ENCODE measurements at regions not wholly inside any gene's neighbourhood (a gene's known extent, or its start where the extent isn't known, plus 50 kb on each side); places are given as distances from the start of the nearest gene placed in this dataset.

DNA sequence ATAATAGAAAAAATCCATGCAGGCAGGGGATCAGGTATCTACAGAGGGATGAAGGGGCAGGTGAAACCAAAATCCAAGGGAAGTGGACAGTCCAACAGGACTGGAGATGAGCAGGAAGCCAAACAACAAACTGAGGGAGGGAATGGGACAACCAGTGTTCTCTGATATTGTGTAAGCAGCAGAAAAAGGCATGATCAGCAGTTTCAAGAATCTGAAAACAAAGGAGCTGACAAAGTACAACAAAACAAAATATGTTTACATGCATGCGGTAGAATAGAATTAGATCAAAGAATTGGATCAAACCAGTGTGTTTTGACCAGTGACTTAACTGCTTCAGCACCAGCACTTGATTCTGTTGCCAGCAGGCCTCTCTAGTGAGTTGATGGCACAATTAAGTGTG, 729.7 kb downstream of the RFPL4B start:
- no peak for DNase-seq (ENCODE audit: extremely low spot score, unreplicated experiment)
- no peaks in the 10 kb centered on the region for H3K27me3 Mint-ChIP-seq
- peaks cover 9% of the 10 kb centered on the region for H3K4me1 Mint-ChIP-seq (ENCODE audit: unreplicated experiment)
- no peak overlapping the region for H3K27ac Mint-ChIP-seq
- TF ChIP-seq, protein P1, sequence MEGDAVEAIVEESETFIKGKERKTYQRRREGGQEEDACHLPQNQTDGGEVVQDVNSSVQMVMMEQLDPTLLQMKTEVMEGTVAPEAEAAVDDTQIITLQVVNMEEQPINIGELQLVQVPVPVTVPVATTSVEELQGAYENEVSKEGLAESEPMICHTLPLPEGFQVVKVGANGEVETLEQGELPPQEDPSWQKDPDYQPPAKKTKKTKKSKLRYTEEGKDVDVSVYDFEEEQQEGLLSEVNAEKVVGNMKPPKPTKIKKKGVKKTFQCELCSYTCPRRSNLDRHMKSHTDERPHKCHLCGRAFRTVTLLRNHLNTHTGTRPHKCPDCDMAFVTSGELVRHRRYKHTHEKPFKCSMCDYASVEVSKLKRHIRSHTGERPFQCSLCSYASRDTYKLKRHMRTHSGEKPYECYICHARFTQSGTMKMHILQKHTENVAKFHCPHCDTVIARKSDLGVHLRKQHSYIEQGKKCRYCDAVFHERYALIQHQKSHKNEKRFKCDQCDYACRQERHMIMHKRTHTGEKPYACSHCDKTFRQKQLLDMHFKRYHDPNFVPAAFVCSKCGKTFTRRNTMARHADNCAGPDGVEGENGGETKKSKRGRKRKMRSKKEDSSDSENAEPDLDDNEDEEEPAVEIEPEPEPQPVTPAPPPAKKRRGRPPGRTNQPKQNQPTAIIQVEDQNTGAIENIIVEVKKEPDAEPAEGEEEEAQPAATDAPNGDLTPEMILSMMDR (conservative IDR thresholded peaks at IDR 0.05) = no peak
- no peak overlapping the region for H3K4me3 Mint-ChIP-seq
- H3K9me3 Mint-ChIP-seq = no peaks in the 10 kb centered on the region
- H3K36me3 Mint-ChIP-seq = no peaks in the 10 kb centered on the region

- no peak overlapping the region for H3K27ac Mint-ChIP-seq
Observed at GRCh38 chr6:113077794-113078193, 730.7 kb downstream of the RFPL4B start.

GRCh38 chr6:113078791-113079190, 731.7 kb downstream of the RFPL4B start:
- no peak overlapping the region for H3K4me3 Mint-ChIP-seq
- peaks cover 15% of the 10 kb centered on the region for H3K4me1 Mint-ChIP-seq (ENCODE audit: unreplicated experiment)
- TF ChIP-seq, protein P1 (conservative IDR thresholded peaks at IDR 0.05) = no peak
- DNase-seq (ENCODE audit: extremely low spot score, unreplicated experiment) = no peak
- H3K36me3 Mint-ChIP-seq = no peaks in the 10 kb centered on the region
- no peaks in the 10 kb centered on the region for H3K27me3 Mint-ChIP-seq
- no peak overlapping the region for H3K27ac Mint-ChIP-seq
- H3K9me3 Mint-ChIP-seq = no peaks in the 10 kb centered on the region

More at GRCh38 chr6:113077794-113078193, 730.7 kb downstream of the RFPL4B start:
- no peak for DNase-seq (ENCODE audit: extremely low spot score, unreplicated experiment)
- Mint-ChIP-seq H3K36me3 (no peaks in the 10 kb centered on the region), H3K4me1 (ENCODE audit: unreplicated experiment) (peaks cover 11% of the 10 kb centered on the region), H3K9me3 (no peaks in the 10 kb centered on the region), H3K27me3 (no peaks in the 10 kb centered on the region), H3K4me3 (no peak overlapping the region)
- TF ChIP-seq, protein P1 (conservative IDR thresholded peaks at IDR 0.05) = no peak

GRCh38 chr6:113082745-113083144, 735.6 kb downstream of the RFPL4B start:
- TF ChIP-seq, protein P1 (conservative IDR thresholded peaks at IDR 0.05) = no peak
- Mint-ChIP-seq H3K27ac (no peak overlapping the region), H3K27me3 (no peaks in the 10 kb centered on the region), H3K4me3 (no peak overlapping the region), H3K4me1 (ENCODE audit: unreplicated experiment) (peaks cover 6% of the 10 kb centered on the region), H3K36me3 (no peaks in the 10 kb centered on the region), H3K9me3 (peaks cover 1% of the 10 kb centered on the region)
- no peak for DNase-seq (ENCODE audit: extremely low spot score, unreplicated experiment)

DNA sequence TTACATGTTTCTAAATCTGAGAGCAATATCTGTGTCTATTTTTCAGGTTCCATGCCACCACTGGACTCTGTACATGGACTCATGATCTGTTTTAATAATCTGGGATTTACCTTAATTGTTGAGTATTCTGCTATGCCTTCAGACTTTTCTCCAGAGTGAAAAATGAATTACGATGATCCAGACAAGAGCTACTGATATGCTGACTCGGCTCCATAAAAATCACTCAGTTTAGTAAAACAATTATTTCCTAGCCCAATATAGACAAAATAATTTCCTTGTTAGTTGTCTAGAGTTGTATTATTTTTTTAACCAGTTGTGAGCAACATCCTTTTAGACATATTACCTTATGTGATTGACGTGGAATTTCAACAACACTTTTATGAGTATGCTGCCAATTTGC, 736.8 kb downstream of the RFPL4B start:
- Mint-ChIP-seq H3K36me3 (no peaks in the 10 kb centered on the region), H3K9me3 (peaks cover 9% of the 10 kb centered on the region), H3K4me1 (ENCODE audit: unreplicated experiment) (peaks cover 6% of the 10 kb centered on the region), H3K27me3 (no peaks in the 10 kb centered on the region), H3K4me3 (no peak overlapping the region), H3K27ac (no peak overlapping the region)
- TF ChIP-seq, protein P1 (conservative IDR thresholded peaks at IDR 0.05) = no peak
- DNase-seq (ENCODE audit: extremely low spot score, unreplicated experiment) = no peak

DNA sequence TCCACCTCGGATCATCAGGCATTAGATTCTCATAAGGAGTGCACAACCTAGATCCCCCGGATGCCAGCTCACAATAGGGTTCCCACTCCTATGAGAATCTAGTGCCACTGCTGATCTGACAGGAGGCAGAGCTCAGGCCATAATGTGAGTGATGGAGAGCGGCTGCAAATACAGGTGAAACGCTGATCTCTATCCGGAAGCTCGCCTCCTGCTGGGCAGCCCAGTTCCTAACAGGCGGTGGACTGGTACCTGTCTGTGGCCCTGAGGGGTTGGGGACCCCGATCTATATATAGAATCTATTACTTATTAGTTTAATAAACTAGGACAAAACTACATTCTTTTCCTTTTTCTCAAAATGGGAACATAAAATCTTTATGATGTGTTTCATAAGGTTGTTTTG, 741.9 kb downstream of the RFPL4B start:
- no peak overlapping the region for H3K27ac Mint-ChIP-seq
- no peak overlapping the region for H3K4me3 Mint-ChIP-seq
- H3K4me1 Mint-ChIP-seq (ENCODE audit: unreplicated experiment) = no peaks in the 10 kb centered on the region
- H3K9me3 Mint-ChIP-seq = peaks cover 9% of the 10 kb centered on the region
- no peaks in the 10 kb centered on the region for H3K27me3 Mint-ChIP-seq
- TF ChIP-seq, protein P1 (conservative IDR thresholded peaks at IDR 0.05) = no peak
- H3K36me3 Mint-ChIP-seq = no peaks in the 10 kb centered on the region
- no peak for DNase-seq (ENCODE audit: extremely low spot score, unreplicated experiment)
